ENCODE measurements at regions not wholly inside any gene's neighbourhood (a gene's known extent, or its start where the extent isn't known, plus 50 kb on each side); places are given as distances from the start of the nearest gene placed in this dataset.
A peak's percentile ranks its signal among the peaks of the same experiment; 100 is the strongest.
"Not testable (repeated sequence)": the region's sequence is repeated elsewhere in the genome, so short reads cannot be mapped to it uniquely, and the experiment has no call there.

- no peak for DNase-seq
These were observed 117.0 kb upstream of the TEX13C start for GRCh38 chrX:125202591-125203248.

GRCh38 chrX:125203365-125203736 lies 116.3 kb upstream of the TEX13C start:
- peak; percentile 22 for DNase-seq

- peak; percentile 25 for DNase-seq
These were observed 115.7 kb upstream of the TEX13C start for GRCh38 chrX:125203737-125204578.

GRCh38 chrX:125204681-125205132 lies 115.0 kb upstream of the TEX13C start:
- DNase-seq: no peak

GRCh38 chrX:125205133-125205917 lies 114.3 kb upstream of the TEX13C start:
- peak; percentile 31 for DNase-seq

- DNase-seq: no peak
These were observed 113.6 kb upstream of the TEX13C start for GRCh38 chrX:125205918-125206665.

- DNase-seq: no peak
These were observed 109.5 kb upstream of the TEX13C start for GRCh38 chrX:125210146-125210545.

- DNase-seq: no peak
These were observed 99.8 kb upstream of the TEX13C start for GRCh38 chrX:125219852-125220251.

GRCh38 chrX:125236955-125237354 lies 82.7 kb upstream of the TEX13C start:
- no peak for DNase-seq

- no peak for DNase-seq
These were observed 70.7 kb upstream of the TEX13C start for GRCh38 chrX:125248931-125249330.

GRCh38 chrX:125255759-125256158 lies 63.9 kb upstream of the TEX13C start:
- not testable (repeated sequence) for DNase-seq

- no peak for DNase-seq
These were observed 56.8 kb upstream of the TEX13C start for GRCh38 chrX:125262836-125263235.

GRCh38 chrX:125266153-125266660 lies 53.5 kb upstream of the TEX13C start:
- no peak for DNase-seq
